Endothelial cell (in vitro differentiated cells): ENCODE measurements at regions not wholly inside any gene's neighbourhood (a gene's known extent, or its start where the extent isn't known, plus 50 kb on each side); places are given as distances from the start of the nearest gene placed in this dataset.

ENCODE experiments used
- DNase-seq: peaks from one replicate; pipeline ENCODE4 v3.0.0; 2021; ENCODE audit warnings: low spot score
- H3K27ac Mint-ChIP-seq: one replicate; pipeline ENCODE4 v1.8.0; 2021; ENCODE audit warnings: mixed read lengths, inconsistent platforms; ENCODE audit not compliant: unreplicated experiment
- H3K27me3 Mint-ChIP-seq: one replicate; pipeline ENCODE4 v1.8.0; 2021; ENCODE audit warnings: mild to moderate bottlenecking, moderate library complexity, mixed read lengths, inconsistent platforms; ENCODE audit not compliant: unreplicated experiment
- H3K36me3 Mint-ChIP-seq: one replicate; pipeline ENCODE4 v1.8.0; 2021; ENCODE audit warnings: mild to moderate bottlenecking, low read depth, mixed read lengths, inconsistent platforms; ENCODE audit not compliant: unreplicated experiment
- H3K4me1 Mint-ChIP-seq: one replicate; pipeline ENCODE4 v1.8.0; 2021; ENCODE audit warnings: mild to moderate bottlenecking, mixed read lengths, inconsistent platforms; ENCODE audit not compliant: unreplicated experiment
- H3K4me3 Mint-ChIP-seq: one replicate; pipeline ENCODE4 v1.8.0; 2021; ENCODE audit warnings: mild to moderate bottlenecking, mixed read lengths, inconsistent platforms; ENCODE audit not compliant: unreplicated experiment
- H3K9me3 Mint-ChIP-seq: one replicate; pipeline ENCODE4 v1.8.0; 2021; ENCODE audit warnings: mixed read lengths, inconsistent platforms; ENCODE audit not compliant: unreplicated experiment
- TF ChIP-seq, protein P1 (sequence below): fragments of 200-600 bp; sonication (generic); IDR thresholded peaks from one replicate; pipeline ENCODE4 v1.5.0; 2021; ENCODE audit warnings: antibody characterized with exemption; ENCODE audit not compliant: unreplicated experiment

DNA sequence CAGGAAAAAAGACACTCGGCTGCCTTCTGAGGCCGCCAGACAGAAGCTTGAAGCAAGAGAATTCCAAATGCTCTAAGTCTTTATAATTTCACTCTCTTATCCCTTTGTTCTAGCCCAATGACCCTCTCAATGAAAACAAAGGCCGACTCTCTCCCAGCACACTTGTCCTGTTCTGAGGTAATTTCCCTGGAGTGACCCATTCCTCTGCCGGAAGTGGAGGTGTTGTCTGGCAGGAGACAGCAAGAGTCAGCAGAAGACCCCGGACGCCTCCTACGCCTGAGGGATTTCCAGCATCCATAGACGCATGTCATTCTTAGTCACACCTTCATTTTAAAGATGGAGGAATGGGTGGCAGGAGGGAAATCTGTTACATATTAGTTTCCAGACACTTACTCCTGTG lies 110.3 kb downstream of the SOD2 start:
- no peak for DNase-seq
- H3K27ac Mint-ChIP-seq, result no peak overlapping the region
- no peaks in the 10 kb centered on the region for H3K36me3 Mint-ChIP-seq
- H3K4me1 Mint-ChIP-seq, result no peaks in the 10 kb centered on the region
- H3K4me3 Mint-ChIP-seq, result no peak overlapping the region
- peaks cover 2% of the 10 kb centered on the region for H3K27me3 Mint-ChIP-seq
- no peaks in the 10 kb centered on the region for H3K9me3 Mint-ChIP-seq
- TF ChIP-seq, protein P1, sequence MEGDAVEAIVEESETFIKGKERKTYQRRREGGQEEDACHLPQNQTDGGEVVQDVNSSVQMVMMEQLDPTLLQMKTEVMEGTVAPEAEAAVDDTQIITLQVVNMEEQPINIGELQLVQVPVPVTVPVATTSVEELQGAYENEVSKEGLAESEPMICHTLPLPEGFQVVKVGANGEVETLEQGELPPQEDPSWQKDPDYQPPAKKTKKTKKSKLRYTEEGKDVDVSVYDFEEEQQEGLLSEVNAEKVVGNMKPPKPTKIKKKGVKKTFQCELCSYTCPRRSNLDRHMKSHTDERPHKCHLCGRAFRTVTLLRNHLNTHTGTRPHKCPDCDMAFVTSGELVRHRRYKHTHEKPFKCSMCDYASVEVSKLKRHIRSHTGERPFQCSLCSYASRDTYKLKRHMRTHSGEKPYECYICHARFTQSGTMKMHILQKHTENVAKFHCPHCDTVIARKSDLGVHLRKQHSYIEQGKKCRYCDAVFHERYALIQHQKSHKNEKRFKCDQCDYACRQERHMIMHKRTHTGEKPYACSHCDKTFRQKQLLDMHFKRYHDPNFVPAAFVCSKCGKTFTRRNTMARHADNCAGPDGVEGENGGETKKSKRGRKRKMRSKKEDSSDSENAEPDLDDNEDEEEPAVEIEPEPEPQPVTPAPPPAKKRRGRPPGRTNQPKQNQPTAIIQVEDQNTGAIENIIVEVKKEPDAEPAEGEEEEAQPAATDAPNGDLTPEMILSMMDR, result no peak

DNA sequence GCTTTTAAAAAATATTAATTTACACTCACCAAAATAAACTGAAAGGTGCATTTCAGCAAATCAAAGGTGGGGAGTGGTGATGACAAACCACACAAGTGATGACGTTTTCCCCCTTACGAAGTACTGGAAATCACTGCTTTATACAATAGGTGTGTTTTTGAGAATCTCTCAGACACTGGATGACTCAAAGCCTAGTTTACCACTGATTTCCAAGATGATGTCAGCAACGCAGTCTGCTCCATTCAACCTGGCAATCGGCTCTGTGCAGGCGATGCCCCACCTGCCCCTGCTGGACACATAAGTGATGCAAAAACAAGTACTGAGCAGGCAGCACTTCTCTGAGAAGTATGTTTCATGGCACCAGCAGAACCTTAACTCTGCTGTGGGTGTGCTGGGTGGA lies 114.4 kb downstream of the SOD2 start:
- TF ChIP-seq, protein P1, result no peak
- H3K9me3 Mint-ChIP-seq, result no peaks in the 10 kb centered on the region
- H3K27ac Mint-ChIP-seq, result no peak overlapping the region
- no peaks in the 10 kb centered on the region for H3K36me3 Mint-ChIP-seq
- H3K4me1 Mint-ChIP-seq, result no peaks in the 10 kb centered on the region
- no peak for DNase-seq
- H3K4me3 Mint-ChIP-seq, result no peak overlapping the region
- H3K27me3 Mint-ChIP-seq, result peaks cover 4% of the 10 kb centered on the region

DNA sequence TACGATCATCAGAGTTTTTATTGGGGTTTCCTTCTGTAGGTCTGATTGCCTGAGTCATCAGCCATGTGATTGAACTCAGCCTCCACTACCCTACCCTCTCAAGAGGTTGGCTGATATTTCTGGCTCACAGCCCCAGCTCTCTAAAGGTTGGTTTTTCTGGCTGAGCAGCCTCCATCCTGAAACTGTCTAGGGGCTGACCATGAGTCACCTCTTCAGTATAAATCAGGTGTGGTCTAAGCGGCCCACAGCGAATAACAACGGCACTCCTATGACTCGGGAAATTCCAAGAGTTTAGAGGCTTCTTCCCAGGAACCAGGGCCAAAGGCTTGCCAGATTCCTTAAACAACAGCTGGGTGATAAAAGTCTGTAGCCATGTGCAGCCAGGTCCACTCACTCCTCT lies 115.5 kb downstream of the SOD2 start:
- Mint-ChIP-seq H3K4me3 (no peak overlapping the region), H3K36me3 (no peaks in the 10 kb centered on the region), H3K27me3 (peaks cover 4% of the 10 kb centered on the region), H3K27ac (no peak overlapping the region), H3K9me3 (no peaks in the 10 kb centered on the region), H3K4me1 (no peaks in the 10 kb centered on the region)
- DNase-seq, result no peak
- TF ChIP-seq, protein P1, result no peak

DNA sequence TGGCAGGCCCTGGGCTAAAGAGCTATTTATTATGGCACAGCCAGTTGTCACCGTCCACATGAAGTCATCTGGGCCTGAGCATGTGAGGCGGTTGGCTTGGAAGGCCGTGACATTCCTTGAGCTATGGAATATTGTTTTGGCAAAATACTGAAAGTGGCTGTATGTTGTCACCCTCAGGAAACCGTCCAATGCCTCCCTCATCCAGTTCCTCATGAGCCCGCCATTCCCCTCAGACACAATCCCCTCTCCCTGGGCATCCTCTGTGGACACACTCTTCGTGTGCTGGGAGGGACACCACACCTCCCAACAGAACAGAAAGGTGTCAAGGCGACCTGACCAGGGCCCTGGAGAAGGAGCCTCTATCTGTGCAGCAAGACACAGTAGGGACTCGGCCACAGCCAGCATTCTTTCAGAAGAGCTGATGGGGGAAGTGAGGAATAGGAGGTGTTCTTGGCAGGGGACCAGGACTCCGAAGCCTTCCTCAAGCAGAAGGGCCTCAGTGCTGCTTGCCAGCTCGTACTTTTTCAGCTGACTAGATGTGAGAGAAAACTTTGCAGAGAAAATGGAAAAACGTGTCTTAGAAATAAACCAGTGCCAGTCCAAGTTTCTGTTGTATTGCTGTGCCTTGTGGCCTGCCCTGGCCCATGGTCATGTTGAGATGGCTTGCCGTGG lies 120.5 kb downstream of the SOD2 start:
- Mint-ChIP-seq H3K27me3 (peaks cover 4% of the 10 kb centered on the region), H3K4me3 (no peak overlapping the region), H3K9me3 (peaks cover 9% of the 10 kb centered on the region), H3K27ac (no peak overlapping the region), H3K36me3 (peaks cover 4% of the 10 kb centered on the region), H3K4me1 (no peaks in the 10 kb centered on the region)
- DNase-seq, result no peak
- TF ChIP-seq, protein P1, result no peak

DNA sequence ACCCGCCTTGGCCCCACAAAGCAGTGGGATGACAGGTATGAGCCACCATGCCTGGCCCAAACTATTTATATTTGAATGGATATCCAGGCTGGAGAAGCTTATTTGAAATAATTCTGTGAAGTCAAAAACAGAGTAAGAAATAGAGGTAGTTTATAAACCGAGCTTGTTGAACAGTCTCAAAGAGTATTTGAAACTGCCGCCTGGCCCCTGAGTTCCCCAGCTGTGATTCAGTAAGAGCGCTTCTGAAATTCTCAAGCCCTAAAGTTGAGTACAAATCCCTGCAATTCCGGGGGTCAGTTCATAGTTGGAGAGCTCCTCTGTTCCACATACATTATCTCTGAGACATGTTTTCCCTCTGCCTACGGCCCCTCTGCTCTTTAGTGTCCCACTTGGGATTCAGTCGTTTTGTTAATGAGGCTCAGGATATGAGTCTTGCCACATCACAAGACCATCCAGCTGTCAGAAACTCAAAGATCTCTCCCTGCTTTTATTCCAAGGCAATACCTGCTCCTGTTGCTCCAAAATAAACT lies 127.8 kb downstream of the SOD2 start:
- no peak overlapping the region for H3K27ac Mint-ChIP-seq
- TF ChIP-seq, protein P1, result no peak
- H3K4me1 Mint-ChIP-seq, result no peaks in the 10 kb centered on the region
- peaks cover under 1% of the 10 kb centered on the region for H3K36me3 Mint-ChIP-seq
- H3K9me3 Mint-ChIP-seq, result peaks cover 2% of the 10 kb centered on the region
- peaks cover 2% of the 10 kb centered on the region for H3K27me3 Mint-ChIP-seq
- DNase-seq, result no peak
- no peak overlapping the region for H3K4me3 Mint-ChIP-seq
